NCI-H1092 treated with DMSO at 0.1 percent for 48 hours (cell line): ENCODE measurements at regions not wholly inside any gene's neighbourhood (a gene's known extent, or its start where the extent isn't known, plus 50 kb on each side); places are given as distances from the start of the nearest gene placed in this dataset.
"Not testable (repeated sequence)": the region's sequence is repeated elsewhere in the genome, so short reads cannot be mapped to it uniquely, and the experiment has no call there.

Source experiments
- DNase-seq: peaks from one replicate; lab custom pipeline; 2025; lab: John Stamatoyannopoulos, UW

DNA sequence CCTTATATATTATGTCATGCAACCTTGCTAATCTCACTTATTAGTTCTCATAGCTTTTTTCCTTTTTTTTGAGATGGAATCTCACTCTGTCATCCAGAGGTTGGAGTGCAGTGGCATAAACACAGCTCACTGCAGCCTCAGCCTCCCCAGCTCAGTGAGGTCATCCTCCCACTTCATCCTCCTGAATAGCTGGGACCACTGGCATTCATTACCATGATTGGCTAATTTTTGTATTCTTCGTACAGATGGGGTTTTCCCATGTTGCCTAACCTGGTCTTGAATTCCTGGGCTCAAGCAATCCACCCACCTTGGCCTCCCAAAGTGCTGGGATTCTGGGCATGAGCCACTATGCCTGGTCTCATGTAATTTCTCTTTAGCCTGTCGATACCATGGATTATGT is 89.1 kb upstream of the TRIM24 start:
- no peak for DNase-seq

DNA sequence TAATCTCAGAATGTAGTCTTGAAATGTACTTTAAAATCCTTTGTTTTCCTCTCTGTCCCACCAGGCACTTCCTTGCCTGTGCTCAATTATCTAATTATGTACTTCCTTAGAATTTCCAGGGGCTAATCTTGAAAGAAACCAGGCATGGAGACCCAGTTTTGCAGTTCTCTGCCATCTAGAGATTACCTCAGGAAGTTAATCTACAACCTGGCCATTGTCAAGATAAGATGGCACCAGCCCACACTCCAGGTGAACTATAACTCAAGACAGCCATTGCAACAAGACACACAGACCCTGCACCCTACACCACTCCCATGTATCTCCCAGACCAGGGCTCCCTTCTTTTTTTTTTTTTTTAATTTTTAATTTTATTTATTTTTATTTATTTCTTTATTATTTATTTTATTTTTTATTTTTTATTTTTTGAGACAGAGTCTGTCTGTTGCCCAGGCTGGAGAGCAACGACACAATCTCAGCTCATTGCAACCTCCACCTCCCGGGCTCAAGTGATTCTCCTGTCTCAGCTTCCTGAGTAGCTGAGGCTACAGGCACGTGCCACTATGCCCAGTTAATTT is 85.9 kb upstream of the TRIM24 start:
- DNase-seq: no peak

DNA sequence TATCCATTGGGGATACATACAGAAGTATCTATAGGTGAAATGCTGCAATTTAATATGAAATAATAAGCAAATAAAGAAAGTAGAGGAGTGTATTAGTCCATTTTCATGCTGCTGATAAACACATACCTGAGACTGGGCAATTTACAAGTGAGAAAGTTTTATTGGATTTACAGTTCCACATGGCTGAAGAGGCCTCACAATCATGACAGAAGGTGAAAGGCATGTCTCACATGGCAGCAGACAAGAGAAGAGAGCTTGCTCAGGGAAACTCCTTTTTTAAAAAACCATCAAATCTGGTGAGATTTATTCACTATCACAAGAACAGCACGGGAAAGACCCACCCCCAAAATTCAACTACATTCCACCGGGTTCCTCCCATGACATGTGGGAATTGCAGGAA is 82.8 kb upstream of the TRIM24 start:
- DNase-seq: no peak

DNA sequence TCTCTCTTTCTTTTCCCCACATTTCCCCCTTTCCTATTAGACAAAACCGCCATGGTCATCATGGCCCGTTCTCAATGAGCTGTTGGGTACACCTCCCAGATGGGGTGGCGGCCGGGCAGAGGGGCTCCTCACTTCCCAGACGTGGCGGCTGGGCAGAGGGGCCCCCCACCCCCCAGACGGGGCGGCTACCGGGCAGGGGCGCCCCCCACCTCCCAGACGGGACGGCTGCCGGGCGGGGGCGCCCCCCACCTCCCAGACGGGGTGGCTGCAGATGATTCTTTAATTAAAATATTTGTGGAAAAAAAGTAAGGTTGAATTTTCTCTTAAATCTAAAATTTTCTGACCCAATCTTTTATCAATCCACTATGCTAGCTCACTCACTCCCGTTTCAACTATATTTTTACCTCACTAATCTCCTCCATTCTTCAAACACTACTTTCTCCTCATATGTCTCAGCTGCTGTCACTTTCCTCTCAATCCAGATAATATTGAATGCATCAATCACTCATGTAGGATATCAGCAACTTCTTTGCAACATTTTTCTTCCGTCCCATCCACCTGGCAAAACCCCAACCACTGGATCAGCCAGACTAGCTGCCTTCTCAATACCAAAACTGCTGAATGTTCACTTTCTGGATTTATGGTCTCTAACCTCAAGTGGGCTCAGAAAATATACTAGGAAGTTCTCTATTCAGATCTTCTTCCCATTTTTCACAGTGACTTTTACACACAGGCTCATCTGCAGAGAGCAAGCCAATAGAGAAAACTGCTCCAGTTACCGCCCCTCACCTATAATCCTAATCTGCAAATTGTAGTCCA is 81.1 kb upstream of the TRIM24 start:
- no peak for DNase-seq

DNA sequence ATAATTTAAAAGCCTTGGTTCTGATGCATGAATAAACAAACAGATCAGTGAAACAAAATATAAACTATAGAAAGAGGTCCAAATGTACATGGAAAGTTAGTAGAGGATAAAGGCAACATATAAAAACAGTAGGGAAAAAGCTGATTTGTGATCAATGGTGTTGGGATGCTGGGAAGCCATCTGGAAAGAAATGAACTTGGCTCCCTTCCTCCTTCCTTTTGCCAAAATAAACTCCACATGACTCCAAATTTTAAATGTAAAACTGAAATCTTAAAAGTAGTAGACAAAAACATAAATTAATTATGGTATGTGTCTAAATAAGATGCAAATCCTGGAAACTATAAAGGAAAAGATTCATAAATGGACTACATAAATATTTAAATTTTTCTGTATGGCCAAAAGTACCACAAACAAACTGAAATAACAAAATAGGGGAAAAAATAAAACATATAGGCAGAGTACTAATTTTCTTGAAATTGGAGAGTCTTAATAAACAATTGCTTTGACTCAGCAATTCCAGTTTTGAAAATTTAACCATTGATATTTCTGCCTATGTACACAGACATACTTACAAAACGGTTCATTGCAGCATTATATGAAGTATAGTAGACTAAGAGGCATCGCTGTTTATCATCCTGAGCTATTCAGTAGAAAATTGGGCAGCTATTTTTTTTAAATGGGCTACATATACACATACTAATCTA is 77.0 kb upstream of the TRIM24 start:
- no peak for DNase-seq

DNA sequence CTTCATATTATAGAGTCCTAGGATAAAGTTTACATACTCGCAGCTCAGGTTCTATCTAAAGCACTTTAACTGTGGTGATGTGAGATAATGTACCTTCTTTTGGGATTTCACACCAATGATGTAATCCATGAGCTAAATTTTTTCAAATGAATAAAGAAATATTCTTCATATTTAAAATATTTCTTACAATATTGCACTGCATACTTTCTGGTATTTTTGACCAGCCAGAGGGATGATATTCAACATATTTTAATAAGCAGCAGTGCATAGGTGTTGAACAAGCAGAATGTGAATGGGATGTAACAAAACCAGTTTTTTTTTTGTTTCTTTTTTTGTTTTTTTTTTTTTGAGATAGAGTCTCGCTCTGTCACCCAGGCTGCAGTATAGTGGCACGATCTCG is 73.2 kb upstream of the TRIM24 start:
- no peak for DNase-seq

DNA sequence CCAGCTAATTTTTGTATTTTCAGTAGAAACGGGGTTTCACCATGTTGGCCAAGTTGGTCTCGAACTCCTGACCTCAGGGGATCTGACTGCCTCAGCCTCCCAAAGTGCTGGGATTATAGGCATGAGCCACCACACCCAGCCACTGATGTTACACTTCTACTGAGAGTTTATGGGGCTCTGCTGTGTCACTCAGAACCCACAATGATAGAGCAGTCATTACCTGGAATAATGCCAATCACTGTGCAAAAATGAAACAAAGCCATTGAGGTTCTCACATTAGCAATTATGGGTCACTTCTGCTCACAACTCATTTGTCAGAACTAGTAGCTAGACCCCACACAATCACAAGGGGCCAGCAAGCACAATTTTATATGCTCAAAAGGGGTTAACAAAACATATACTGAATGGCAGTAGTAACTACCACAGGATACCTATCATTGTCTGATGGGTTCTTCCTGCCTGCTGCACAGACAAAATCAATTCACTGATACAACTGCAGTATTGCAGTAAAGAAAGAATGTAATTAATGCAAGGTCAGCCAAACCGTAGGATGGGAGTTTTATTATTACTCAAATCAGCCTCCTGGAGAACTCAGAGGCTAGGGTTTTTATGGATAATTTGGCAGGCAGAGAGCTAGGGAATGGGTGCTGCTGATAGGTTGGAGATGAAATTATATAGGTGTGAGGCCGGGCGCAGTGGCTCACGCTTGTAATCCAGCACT is 72.1 kb upstream of the TRIM24 start:
- DNase-seq: no peak

DNA sequence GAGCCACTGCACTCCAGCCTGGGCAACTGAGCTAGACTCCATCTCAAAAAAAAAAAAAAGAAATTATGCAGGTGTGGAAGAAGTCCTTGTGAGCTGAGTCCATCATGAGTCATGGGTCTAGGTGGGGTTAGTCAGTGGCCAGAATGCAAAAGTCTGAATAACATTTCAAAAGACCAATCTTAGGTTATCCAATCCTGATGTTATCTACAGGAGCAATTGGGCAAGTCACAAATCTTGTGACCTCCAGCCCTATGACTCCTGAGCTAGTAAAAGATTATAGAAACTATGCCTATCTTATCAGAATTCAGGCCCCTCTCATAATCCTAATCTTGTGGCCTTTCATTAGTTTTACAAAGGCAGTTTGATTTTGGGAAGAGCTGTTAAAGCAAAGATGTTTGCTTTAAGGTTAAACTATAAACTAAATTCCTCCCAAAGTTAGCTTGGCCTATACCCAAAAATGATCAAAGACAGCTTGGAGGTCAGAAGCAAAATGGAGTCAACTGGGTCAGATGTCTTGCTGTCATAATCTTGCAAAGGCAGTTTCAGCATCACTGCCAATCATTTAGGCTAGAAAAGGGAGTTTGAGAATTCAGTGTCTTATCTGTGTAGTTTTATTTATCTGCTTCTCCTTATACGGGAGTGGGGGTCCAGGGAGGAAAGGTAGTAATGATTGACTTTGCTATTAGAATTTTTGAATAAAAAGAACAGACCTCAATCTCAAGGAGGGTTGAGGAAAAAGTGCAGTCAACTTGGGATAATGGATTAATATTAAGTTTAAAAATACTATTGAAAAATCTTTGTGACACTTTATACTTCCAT is 71.2 kb upstream of the TRIM24 start:
- DNase-seq: no peak

DNA sequence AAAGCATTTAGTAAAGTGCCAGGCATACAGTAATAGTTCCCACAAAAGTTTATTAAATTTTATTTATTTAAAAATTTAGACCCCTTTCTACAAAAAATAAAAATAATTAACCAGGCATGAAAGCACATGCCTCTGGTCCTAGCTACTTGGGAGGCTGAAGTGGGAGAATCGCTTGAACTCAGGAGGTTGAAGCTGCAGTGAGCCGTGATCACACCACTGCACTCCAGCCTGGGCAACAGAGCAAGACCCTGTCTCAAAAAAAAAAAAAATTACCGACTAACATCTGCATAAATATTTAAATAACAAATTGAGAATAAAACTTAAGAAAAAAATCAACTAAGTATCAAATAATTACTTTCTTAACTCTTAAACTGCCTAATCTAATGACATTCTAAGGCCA is 64.3 kb upstream of the TRIM24 start:
- DNase-seq: no peak

DNA sequence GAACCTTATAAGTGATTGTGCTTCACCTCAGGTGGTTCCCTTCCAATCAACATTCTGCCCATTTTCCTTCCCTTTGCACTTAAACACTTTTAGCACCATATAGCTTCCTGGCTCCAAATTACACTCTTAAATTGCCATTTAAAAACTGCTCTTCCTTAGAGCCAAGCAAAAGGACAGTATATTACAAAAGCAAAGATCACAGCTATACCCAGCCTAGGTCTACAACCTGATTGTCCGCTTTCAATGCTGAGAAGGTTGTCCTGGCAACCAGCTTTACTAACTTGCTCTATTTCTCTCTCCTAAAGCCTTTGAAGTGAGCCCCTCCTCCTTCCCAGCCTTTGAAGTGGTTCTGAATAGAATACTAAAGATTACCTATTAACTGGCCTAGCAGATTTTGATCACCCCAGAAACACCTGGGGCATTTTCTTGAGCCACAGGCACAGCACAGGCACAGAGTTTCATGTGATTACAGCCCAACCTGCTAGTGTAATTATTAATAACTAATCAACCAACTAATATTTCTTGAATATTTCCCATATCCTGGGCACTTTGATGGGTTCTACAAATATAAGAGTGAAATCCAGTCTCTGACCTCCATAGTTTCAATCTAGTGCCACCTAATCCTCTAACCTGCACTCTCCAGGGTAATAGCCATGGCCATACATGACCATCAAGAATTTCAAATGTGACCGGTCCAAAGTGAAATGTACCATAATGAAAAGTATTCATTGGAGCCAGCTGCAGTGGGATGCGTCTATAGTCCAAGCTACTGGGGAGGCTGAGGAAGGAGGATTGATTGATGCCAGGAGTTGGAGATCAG is 63.6 kb upstream of the TRIM24 start:
- no peak for DNase-seq

DNA sequence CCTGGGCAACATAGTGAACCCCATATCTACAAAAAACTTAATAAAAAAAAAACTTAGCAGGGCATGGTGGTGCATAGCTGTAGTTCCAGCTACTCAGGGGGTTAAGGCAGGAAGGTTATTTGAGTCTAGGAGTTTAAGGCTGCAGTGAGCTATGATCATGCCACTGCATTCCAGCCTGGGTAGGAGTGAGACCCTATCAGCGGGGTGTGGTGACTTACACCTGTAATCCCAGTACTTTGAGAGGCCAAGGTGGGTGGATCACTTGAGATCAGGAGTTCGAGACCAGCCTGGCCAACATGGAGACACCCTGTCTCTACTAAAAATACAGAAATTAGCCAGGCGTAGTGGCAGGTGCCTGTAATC is 63.0 kb upstream of the TRIM24 start:
- DNase-seq: not testable (repeated sequence)

DNA sequence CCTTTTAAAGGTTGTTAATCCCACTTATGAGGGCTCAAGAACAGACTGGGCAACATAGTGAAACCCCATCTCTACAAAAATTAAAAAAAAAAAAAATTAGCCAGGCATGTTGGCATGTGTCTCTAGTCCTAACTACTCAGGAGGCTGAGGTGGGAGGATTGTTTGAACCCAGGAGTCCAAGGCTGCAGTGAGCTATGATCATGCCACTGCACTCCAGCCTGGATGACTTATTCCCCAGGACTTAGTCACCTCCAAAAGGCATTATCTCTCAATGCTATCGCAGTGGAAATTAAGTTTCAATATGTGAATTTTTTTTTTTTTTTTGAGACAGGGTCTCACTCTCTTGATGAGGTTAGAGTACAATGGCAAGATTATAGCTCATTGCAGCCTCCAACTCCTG is 61.2 kb upstream of the TRIM24 start:
- DNase-seq: no peak

DNA sequence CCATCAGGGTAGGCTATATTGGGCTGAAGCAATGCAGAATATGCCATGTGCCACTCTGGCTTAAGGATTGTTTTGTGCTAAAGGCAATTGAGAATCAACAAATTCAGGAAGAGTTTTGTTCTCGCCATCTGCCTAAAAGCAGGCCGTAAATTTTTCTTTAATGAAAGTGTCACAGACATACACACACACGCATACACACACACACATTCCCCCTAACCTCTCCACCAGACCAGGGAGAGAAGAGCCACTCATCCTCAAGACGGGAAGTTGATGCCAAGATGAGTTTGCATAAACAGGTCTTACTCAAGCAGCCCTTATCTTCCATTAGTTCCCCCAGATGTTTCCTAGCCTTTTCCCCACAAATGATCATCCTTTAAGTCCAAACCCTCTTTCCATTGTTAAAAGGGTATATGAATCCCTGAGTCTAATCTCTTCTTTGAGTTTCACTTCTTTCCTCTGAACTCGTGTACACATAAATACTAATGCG is 59.6 kb upstream of the TRIM24 start:
- no peak for DNase-seq

DNA sequence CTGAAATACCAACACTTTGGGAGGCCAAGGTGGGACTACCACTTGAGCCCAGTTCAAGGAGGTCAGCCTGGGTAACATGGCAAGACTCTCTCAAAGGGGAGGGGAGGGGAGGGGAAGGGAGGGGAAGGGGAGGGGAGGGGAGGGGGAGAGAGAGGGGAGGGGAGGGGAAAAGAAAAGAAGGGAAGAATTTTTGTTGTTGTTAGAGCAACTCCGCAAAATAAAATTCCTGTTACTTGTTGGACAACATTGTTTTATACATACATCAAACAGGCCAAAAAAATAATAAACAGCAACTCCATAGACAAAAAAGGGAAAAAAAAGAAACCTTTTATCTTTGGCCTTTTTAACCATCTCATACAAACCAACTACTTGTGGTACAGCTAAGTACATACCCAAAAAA is 57.3 kb upstream of the TRIM24 start:
- DNase-seq: no peak

DNA sequence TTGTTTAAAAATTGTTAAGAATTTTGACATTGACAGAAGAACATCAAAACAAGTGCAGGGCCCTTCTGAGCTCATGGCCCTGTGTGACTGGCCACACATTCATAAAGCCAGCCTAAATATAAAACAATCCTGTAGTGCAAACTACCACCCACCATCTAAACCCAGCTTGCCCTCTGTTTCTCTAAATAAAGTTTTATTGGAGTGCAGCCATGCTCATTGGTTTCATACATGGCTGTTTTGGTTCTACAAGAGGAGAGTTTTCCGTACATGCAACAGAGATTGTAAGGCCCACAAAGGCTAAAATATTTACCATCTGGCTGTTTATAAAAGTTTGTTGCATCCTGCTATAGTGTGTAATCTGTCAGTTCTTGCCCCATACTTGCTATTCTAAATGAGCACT is 54.6 kb upstream of the TRIM24 start:
- DNase-seq: no peak

DNA sequence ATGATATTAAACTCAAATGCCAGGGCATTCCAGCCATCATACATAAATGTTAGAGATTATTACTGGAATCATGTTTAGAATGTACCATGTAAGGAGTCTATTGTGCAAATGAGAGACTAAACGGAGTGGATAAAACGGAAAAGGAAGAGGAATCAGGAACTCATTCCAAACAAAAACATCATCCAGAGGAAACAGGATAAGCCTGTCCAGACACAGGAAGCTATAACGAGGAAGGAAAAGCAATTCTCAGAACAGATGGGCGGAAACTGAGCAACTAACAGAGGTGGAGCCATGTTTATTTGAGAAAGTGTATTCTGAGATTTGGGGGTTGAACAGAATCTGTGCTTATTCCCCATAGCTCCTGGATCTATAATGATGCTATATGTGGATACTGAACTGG is 52.3 kb upstream of the TRIM24 start:
- DNase-seq: no peak
